ENCODE measurements at regions not wholly inside any gene's neighbourhood (a gene's known extent, or its start where the extent isn't known, plus 50 kb on each side); places are given as distances from the start of the nearest gene placed in this dataset.
"Not testable (repeated sequence)": the region's sequence is repeated elsewhere in the genome, so short reads cannot be mapped to it uniquely, and the experiment has no call there.

DNA sequence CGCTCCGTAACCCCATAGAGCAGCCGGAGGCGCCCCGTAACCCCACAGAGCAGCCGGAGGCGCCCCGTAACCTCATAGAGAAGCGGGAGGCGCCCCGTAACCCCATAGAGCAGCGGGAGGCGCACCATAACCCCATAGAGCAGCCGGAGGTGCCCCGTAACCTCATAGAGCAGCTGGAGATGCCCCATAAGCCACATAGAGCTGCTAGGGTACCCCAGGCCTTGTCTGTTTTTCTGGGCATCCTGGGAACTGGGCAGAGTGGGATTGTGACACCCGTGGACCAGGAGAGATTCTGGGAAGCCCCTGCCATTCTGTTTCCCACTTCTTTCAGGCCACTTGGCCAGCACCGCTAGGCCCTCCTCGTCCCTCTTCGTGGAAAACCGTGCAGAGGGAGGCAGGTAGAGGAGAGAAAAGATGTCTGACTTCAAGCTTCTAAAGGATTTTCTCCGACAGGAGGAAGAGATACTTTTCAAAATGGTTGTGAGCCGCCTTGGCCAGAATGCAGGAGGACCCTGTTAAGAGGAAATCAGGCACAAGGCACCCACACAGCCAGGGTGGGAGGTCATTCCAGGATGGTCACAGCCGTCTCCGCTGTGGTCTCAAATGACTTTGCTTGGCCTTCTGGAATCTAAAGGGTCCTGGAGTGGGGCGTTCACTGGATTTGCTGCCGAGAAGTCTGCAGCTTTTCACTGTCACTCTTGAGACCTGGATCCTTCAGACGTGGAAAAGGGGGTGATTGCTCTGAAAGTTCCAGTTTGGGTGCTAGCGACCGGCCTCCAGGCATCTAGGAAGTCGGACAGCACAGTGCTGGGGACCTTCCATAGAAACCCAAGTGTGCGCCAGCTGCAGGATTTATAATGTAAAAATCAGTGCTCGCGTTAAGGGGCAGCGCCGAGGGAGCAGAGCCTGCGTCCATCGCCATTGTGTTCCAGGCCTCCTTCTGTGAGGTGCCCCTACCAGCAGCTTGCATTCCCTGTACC is 178.3 kb upstream of the ZNF469 start:
- DNase-seq = not testable (repeated sequence)

- not testable (repeated sequence) for DNase-seq
Measured at GRCh38 chr16:88205482-88205881, 177.3 kb upstream of the ZNF469 start.

DNA sequence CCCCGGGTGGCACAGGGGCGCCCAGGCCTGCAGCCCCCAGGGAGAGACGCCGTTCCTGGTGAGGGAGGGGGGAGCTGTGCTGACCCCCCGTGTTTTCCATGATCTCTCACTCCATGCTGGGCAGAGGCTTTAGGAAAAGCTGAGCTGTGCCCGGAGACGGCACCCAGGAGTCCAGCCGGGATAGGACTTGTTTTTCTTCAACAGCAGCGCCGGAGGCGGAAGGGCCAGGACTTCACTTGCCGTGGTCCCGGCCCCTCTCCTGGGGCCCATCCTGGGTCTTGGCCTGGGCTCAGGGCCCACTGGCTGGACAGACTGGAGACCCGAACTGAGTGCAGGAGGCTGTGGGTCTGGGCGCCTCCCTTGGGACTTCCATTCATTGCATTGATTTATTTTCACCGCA is 176.8 kb upstream of the ZNF469 start:
- DNase-seq = not testable (repeated sequence)

DNA sequence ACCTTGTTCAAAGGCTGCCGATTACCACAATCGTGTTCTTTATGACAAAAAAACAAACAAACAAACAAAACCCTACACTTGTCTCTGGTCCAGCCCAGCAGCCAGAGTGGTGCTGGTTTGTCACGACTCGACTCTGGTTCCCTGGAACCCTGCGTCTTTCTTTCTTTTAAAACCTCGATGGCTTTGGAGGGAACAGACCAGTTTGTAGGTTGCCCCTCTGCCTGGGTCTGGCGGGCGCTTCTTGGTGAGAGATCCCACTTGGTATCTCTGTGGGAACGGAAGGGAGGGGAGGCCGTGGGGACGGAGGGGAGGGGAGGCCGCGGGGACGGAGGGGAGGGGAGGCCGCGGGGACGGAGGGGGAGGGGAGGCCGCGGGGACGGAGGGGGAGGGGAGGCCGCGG is 176.2 kb upstream of the ZNF469 start:
- not testable (repeated sequence) for DNase-seq

DNA sequence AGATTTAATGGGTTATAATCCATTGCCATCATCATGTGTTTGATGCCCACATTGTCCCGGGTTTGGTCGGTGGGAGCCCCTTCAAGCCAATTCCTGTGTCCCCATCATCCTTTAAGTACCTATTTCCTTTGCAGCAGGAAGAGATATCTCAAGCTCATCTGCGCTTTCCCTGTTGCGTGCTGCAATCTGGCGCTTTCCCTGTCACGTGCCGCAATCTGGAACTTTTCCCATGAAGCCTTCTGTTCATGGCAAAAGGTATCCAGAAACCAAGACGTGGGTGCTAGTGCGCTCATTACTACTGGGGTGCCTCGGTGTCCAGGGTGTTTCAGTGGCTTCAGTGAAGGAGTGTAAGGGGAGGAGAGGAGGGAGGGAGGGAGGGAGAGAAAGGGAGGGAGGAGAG is 174.6 kb upstream of the ZNF469 start:
- no peak for DNase-seq

- DNase-seq = not testable (repeated sequence)
Measured at GRCh38 chr16:88208776-88209175, 174.0 kb upstream of the ZNF469 start.

DNA sequence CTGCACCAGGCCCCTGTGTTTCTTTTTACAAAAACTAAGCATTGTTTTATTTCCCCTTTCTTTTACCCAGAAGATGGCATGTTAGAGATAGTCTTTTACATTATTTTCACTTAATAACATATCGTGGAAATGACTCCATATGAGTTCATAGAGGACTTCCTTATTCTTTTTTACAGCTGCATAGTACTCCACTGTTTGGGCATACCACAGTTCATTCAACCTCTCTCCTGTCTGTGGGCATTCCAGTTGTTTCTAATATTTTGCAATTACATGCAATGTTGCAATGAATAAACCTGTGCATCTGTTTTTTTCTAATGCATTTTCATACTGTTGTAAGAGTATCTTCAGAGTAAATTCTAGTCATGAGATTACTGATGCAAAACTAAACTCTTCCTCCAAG is 173.2 kb upstream of the ZNF469 start:
- DNase-seq = not testable (repeated sequence)

DNA sequence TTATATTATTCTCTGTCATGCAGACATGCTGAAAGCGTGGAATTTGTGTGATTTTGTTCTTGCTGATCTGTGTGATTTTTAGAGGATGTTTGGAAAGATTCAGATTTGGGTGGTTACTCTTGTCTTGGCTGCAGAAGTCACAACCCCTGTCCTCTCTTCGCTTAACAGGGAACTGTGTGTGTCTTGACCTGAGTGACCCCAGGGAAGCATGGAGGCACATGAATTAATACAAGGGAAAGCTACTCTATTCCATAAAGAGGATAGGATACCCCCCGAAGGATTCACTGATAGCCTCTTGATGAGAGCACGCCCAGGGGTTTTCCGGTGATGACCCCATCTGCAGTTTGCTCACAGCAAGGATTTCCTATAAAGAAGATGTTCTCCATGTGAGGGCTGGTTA is 168.8 kb upstream of the ZNF469 start:
- DNase-seq = not testable (repeated sequence)

GRCh38 chr16:88221001-88221761 is 161.6 kb upstream of the ZNF469 start:
- DNase-seq = not testable (repeated sequence)

- DNase-seq = not testable (repeated sequence)
Measured at GRCh38 chr16:88223696-88224095, 159.1 kb upstream of the ZNF469 start.

DNA sequence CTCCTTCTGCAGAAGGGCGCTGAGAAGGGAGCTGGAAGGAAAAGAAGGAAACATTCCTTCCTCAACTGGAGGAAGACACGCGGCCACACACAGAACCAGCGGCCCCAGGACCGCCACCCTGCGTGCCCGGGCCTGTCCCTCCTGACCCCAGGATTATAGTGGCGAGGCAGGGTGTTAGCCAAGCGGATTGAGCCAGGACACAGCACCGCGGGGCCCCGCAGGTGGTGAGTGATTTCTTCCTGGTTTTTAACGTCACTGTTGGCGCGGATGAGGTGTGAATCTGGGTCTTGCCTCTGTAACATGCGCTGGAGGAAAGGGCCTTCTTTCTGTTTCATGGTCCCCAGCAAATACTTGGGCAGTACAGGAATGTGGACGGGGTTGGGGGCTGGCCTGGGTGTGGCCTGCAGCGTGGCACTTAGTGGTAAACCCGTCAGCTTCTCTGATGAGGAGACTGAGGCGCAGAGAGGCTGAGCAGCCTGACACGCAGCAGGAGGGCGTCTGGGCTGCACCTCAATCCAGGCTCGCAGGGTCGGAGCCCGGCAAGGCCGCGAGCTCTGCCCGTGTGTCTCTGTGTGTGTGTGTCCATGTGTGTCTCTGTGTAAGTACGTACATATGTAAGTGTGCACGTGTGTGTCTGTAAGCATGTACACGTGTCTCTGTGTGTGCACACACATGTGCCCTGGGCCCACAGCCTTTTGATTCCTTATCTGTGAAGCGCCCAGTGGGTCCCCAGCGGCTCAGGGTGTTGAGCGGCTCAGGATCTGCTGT is 158.4 kb upstream of the ZNF469 start:
- not testable (repeated sequence) for DNase-seq

DNA sequence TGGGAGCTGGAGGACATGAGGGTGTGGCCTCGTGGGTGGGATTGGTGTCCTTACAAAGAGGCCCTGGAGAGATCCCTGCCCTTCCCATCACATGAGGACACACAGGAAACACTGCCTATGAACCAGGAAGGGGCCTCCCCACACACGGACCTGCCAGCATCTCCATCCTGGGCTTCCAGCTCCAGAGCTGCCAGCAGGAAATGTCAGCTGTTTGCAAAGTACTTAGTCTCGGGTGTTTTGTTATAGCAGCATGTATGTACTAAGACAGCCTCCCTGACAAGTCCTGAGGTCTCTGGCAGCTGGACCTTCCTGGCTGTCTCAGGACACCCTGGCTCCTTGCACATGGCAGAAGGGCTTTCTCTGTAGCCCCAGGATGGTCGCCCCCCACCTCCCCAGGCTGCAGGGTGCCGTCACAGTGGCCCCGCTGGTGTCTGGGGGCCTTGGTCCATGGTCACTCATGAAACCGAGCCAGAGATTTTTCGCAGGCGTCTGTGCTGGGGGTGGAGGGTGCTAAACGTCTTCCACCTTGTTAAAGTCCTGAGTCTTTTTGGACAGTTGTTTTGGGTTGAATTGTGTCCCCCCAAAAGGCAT is 157.0 kb upstream of the ZNF469 start:
- not testable (repeated sequence) for DNase-seq

GRCh38 chr16:88226302-88226701 is 156.5 kb upstream of the ZNF469 start:
- DNase-seq = not testable (repeated sequence)

- not testable (repeated sequence) for DNase-seq
Measured at GRCh38 chr16:88227026-88227721, 155.6 kb upstream of the ZNF469 start.

DNA sequence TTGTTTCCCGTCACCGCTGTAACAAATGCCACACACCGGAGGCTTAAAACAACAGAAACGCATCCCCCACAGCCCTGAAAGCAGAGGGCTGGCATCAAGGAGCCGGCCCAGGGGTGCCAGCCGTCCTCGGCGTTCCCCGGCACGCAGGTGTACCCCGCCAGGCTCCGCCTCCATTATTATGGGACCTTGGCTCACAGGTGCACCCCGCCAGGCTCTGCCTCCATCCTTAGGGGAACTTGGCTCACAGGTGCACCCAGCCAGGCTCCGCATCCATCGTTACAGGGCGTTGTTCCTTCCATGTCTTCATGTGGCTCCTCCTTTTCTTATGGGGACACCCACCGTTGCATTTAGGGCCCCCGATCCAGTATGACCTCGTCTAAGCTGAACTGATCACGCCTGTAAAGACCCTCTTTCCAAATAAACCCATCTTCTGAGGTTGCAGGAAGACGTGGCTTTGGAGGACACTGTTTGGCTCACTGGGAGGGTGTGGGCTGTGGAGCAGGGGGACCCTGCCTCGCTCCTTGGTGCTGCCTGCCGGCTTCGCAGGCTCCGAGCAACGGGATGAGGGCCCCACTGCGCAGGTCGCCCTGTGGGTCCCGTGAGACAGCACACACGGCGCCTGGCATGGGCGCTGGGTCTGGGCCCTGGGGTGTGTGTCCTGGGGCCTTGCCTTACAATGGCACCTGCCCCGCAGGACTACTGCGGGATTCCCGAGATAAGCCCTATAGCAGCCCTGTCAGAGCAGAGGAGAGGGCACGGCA is 154.9 kb upstream of the ZNF469 start:
- not testable (repeated sequence) for DNase-seq

GRCh38 chr16:88228751-88229150 is 154.0 kb upstream of the ZNF469 start:
- not testable (repeated sequence) for DNase-seq

- not testable (repeated sequence) for DNase-seq
Measured at GRCh38 chr16:88229710-88230109, 153.0 kb upstream of the ZNF469 start.

DNA sequence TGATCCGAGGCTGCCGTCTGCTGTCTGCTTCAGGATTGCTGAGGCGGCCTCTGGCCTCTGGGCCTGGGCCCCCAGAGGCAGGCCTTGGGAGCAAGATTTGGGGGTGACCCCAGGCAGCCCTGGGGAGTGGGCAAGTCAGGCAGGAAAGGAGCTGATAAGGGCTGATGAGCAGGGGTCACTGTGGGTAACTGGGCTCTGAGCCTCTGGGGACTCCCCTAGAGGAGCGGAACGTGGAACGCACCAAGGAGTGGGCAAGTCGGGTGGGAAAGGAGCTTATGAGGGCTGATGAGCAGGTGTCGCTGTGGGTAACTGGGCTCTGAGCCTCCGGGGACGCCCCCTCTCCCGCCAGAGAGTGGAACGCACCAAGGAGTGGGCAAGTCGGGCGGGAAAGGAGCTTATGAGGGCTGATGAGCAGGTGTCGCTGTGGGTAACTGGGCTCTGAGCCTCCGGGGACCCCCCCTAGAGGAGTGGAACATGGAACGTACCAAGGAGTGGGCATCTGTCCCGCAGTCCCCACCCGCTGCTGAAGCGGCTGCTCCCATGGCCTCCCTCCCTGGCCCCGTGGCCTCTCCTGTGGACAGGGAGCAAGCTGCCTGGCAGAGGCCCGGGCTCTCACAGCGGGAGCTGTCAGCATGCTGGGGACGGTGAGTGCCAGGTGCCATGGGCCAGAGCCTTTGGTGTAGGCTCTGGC is 152.3 kb upstream of the ZNF469 start:
- not testable (repeated sequence) for DNase-seq

- DNase-seq = not testable (repeated sequence)
Measured at GRCh38 chr16:88230967-88231615, 151.7 kb upstream of the ZNF469 start.

- not testable (repeated sequence) for DNase-seq
Measured at GRCh38 chr16:88231839-88232238, 150.9 kb upstream of the ZNF469 start.

Data from CD4-positive, alpha-beta T cell treated with Interleukin-6 for 4 hours (primary cell).